ENCODE measurements at regions not wholly inside any gene's neighbourhood (a gene's known extent, or its start where the extent isn't known, plus 50 kb on each side); places are given as distances from the start of the nearest gene placed in this dataset.

- no peak for DNase-seq
- no peaks in the 10 kb centered on the region for H3K36me3 ChIP-seq
- TF ChIP-seq CTCF (IDR thresholded peaks at IDR 0.05; ENCODE audit: low read depth, low read length) = no peak
- H3K9me3 ChIP-seq (ENCODE audit: severe bottlenecking) = peaks cover 8% of the 10 kb centered on the region
- H3K4me3 ChIP-seq (ENCODE audit: low read depth, low read length) = no peak overlapping the region
- no peak overlapping the region for H3K27ac ChIP-seq
- no peaks in the 10 kb centered on the region for H3K27me3 ChIP-seq (ENCODE audit: insufficient read depth, low read depth, severe bottlenecking)
These were observed 58.7 kb upstream of the LRRN2 start for GRCh38 chr1:204744107-204744779.

DNA sequence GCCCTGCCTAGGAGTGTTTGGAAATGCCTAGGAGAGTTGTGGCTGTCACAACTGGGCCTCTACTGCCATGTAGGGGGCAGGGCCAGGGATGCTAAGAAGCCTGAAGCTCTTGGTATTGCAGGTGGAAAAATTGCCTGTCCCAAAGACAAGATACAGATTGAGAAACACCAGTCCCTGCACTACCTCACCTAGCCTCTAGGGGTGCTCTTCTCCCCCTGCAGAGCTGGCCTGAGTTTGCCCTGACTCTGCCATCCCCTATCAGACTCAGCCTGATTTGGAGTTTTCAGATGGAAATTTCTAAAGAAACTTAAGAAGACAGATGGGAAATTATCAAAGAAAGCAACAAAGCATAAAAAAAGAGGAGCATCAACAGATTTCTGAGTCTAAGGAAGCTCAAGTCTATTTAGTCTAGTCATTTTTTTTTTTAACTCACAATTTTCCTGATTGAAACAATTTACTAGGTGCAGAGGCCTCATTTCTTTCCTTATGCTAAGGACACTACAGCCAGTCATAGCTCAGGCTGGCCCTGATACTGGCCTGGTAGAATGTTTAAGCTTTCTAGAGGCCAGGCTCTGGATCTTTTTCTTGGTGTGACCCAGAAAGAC lies 61.4 kb upstream of the LRRN2 start:
- H3K36me3 ChIP-seq = no peaks in the 10 kb centered on the region
- H3K27me3 ChIP-seq (ENCODE audit: insufficient read depth, low read depth, severe bottlenecking) = no peaks in the 10 kb centered on the region
- no peaks in the 10 kb centered on the region for H3K9me3 ChIP-seq (ENCODE audit: severe bottlenecking)
- no peak overlapping the region for H3K4me3 ChIP-seq (ENCODE audit: low read depth, low read length)
- TF ChIP-seq CTCF (IDR thresholded peaks at IDR 0.05; ENCODE audit: low read depth, low read length) = peak; percentile 100
- peak; percentile 85 for DNase-seq
- no peak overlapping the region for H3K27ac ChIP-seq

DNA sequence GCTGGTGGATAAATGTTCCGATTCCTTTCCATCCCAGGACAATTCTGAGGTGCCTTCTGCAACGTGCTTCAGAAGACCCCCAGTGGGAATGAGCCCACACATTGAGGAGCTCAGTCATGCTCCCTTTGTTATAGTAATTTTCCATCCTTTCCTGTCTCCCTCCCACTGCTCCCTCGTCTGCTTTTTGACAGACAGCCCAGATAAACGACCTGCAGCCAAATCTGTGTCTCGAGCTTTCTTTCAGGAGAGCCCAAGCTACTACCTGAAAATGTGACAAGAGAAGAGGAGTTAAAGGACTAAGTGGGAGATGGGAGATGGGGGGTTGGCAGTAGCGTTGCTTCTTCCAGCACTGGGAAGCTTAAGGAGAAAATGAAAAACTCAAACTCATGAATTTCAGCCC lies 65.9 kb upstream of the LRRN2 start:
- no peaks in the 10 kb centered on the region for H3K36me3 ChIP-seq
- no peak for TF ChIP-seq CTCF (IDR thresholded peaks at IDR 0.05; ENCODE audit: low read depth, low read length)
- peaks cover 7% of the 10 kb centered on the region for H3K9me3 ChIP-seq (ENCODE audit: severe bottlenecking)
- H3K27me3 ChIP-seq (ENCODE audit: insufficient read depth, low read depth, severe bottlenecking) = no peaks in the 10 kb centered on the region
- no peak overlapping the region for H3K4me3 ChIP-seq (ENCODE audit: low read depth, low read length)
- no peak for DNase-seq
- H3K27ac ChIP-seq = no peak overlapping the region

GRCh38 chr1:204751883-204752687 lies 66.5 kb upstream of the LRRN2 start:
- Histone ChIP-seq H3K9me3 (ENCODE audit: severe bottlenecking) (peaks cover 7% of the 10 kb centered on the region), H3K36me3 (no peaks in the 10 kb centered on the region), H3K4me3 (ENCODE audit: low read depth, low read length) (no peak overlapping the region), H3K27me3 (ENCODE audit: insufficient read depth, low read depth, severe bottlenecking) (no peaks in the 10 kb centered on the region), H3K27ac (no peak overlapping the region)
- DNase-seq = no peak
- no peak for TF ChIP-seq CTCF (IDR thresholded peaks at IDR 0.05; ENCODE audit: low read depth, low read length)

GRCh38 chr1:204752688-204753040 lies 67.1 kb upstream of the LRRN2 start:
- Histone ChIP-seq H3K27me3 (ENCODE audit: insufficient read depth, low read depth, severe bottlenecking) (no peaks in the 10 kb centered on the region), H3K27ac (no peak overlapping the region), H3K4me3 (ENCODE audit: low read depth, low read length) (no peak overlapping the region), H3K36me3 (no peaks in the 10 kb centered on the region), H3K9me3 (ENCODE audit: severe bottlenecking) (peaks cover 7% of the 10 kb centered on the region)
- TF ChIP-seq CTCF (IDR thresholded peaks at IDR 0.05; ENCODE audit: low read depth, low read length) = no peak
- DNase-seq = no peak

Measured in WERI-Rb-1 (cell line).